ENCODE measurements at regions not wholly inside any gene's neighbourhood (a gene's known extent, or its start where the extent isn't known, plus 50 kb on each side); places are given as distances from the start of the nearest gene placed in this dataset.

DNA sequence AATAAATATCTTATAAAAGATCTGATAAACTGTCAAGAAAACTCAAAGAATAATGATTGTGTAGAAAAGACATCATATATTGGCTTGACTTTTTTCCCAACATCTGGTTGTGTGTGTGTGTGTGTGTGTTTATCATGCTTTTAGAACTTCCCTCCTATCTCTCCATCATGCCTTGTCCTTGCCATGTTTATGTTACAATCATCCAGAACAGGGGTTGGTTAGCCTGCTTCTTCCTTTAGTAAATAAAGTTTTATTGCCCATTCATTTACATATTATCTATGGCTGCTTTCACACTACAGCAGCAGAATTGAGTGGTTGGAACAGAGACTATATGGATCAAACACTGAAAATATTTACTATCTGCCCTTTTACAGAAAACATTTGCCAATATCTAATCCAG, 52.8 kb upstream of the RIPOR2 start (continued):
- TF ChIP-seq, protein P1, sequence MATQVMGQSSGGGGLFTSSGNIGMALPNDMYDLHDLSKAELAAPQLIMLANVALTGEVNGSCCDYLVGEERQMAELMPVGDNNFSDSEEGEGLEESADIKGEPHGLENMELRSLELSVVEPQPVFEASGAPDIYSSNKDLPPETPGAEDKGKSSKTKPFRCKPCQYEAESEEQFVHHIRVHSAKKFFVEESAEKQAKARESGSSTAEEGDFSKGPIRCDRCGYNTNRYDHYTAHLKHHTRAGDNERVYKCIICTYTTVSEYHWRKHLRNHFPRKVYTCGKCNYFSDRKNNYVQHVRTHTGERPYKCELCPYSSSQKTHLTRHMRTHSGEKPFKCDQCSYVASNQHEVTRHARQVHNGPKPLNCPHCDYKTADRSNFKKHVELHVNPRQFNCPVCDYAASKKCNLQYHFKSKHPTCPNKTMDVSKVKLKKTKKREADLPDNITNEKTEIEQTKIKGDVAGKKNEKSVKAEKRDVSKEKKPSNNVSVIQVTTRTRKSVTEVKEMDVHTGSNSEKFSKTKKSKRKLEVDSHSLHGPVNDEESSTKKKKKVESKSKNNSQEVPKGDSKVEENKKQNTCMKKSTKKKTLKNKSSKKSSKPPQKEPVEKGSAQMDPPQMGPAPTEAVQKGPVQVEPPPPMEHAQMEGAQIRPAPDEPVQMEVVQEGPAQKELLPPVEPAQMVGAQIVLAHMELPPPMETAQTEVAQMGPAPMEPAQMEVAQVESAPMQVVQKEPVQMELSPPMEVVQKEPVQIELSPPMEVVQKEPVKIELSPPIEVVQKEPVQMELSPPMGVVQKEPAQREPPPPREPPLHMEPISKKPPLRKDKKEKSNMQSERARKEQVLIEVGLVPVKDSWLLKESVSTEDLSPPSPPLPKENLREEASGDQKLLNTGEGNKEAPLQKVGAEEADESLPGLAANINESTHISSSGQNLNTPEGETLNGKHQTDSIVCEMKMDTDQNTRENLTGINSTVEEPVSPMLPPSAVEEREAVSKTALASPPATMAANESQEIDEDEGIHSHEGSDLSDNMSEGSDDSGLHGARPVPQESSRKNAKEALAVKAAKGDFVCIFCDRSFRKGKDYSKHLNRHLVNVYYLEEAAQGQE (IDR thresholded peaks at IDR 0.05; ENCODE audit: borderline replicate concordance in 1 of 2, low read depth in 1 of 2, low read length in 2 of 2): no peak
- TF ChIP-seq MED1 (CRISPR knock-in tag; IDR thresholded peaks at IDR 0.05) (no peak), MIER2 (CRISPR knock-in tag; IDR thresholded peaks at IDR 0.05) (no peak), ZFYVE20 (CRISPR knock-in tag; IDR thresholded peaks at IDR 0.05; ENCODE audit: borderline replicate concordance, low read depth) (no peak), TRIM24 (CRISPR knock-in tag; IDR thresholded peaks at IDR 0.05) (no peak), NFE2L1 (CRISPR knock-in tag; IDR thresholded peaks at IDR 0.05; ENCODE audit: borderline replicate concordance) (no peak), ZNF234 (CRISPR knock-in tag; conservative IDR thresholded peaks at IDR 0.05) (no peak)
- TF ChIP-seq, protein P2, sequence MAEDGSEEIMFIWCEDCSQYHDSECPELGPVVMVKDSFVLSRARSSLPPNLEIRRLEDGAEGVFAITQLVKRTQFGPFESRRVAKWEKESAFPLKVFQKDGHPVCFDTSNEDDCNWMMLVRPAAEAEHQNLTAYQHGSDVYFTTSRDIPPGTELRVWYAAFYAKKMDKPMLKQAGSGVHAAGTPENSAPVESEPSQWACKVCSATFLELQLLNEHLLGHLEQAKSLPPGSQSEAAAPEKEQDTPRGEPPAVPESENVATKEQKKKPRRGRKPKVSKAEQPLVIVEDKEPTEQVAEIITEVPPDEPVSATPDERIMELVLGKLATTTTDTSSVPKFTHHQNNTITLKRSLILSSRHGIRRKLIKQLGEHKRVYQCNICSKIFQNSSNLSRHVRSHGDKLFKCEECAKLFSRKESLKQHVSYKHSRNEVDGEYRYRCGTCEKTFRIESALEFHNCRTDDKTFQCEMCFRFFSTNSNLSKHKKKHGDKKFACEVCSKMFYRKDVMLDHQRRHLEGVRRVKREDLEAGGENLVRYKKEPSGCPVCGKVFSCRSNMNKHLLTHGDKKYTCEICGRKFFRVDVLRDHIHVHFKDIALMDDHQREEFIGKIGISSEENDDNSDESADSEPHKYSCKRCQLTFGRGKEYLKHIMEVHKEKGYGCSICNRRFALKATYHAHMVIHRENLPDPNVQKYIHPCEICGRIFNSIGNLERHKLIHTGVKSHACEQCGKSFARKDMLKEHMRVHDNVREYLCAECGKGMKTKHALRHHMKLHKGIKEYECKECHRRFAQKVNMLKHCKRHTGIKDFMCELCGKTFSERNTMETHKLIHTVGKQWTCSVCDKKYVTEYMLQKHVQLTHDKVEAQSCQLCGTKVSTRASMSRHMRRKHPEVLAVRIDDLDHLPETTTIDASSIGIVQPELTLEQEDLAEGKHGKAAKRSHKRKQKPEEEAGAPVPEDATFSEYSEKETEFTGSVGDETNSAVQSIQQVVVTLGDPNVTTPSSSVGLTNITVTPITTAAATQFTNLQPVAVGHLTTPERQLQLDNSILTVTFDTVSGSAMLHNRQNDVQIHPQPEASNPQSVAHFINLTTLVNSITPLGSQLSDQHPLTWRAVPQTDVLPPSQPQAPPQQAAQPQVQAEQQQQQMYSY (CRISPR knock-in tag; IDR thresholded peaks at IDR 0.05): no peak
- TF ChIP-seq, protein P3, sequence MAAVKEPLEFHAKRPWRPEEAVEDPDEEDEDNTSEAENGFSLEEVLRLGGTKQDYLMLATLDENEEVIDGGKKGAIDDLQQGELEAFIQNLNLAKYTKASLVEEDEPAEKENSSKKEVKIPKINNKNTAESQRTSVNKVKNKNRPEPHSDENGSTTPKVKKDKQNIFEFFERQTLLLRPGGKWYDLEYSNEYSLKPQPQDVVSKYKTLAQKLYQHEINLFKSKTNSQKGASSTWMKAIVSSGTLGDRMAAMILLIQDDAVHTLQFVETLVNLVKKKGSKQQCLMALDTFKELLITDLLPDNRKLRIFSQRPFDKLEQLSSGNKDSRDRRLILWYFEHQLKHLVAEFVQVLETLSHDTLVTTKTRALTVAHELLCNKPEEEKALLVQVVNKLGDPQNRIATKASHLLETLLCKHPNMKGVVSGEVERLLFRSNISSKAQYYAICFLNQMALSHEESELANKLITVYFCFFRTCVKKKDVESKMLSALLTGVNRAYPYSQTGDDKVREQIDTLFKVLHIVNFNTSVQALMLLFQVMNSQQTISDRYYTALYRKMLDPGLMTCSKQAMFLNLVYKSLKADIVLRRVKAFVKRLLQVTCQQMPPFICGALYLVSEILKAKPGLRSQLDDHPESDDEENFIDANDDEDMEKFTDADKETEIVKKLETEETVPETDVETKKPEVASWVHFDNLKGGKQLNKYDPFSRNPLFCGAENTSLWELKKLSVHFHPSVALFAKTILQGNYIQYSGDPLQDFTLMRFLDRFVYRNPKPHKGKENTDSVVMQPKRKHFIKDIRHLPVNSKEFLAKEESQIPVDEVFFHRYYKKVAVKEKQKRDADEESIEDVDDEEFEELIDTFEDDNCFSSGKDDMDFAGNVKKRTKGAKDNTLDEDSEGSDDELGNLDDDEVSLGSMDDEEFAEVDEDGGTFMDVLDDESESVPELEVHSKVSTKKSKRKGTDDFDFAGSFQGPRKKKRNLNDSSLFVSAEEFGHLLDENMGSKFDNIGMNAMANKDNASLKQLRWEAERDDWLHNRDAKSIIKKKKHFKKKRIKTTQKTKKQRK (IDR thresholded peaks at IDR 0.05; ENCODE audit: low read length): no peak
